ENCODE measurements at regions not wholly inside any gene's neighbourhood (a gene's known extent, or its start where the extent isn't known, plus 50 kb on each side); places are given as distances from the start of the nearest gene placed in this dataset.
"Not testable (repeated sequence)": the region's sequence is repeated elsewhere in the genome, so short reads cannot be mapped to it uniquely, and the experiment has no call there.

GRCh38 chr11:87589082-87589481 lies 551.3 kb downstream of the TMEM135 start:
- peaks cover 12% of the 10 kb centered on the region for H3K9me3 ChIP-seq (ENCODE audit: severe bottlenecking)
- DNase-seq = peak; percentile 80
- no peaks in the 10 kb centered on the region for H3K27me3 ChIP-seq (ENCODE audit: insufficient read depth, low read depth, severe bottlenecking)
- peak overlapping the region; percentile 47 for H3K27ac ChIP-seq
- no peaks in the 10 kb centered on the region for H3K36me3 ChIP-seq
- no peak for TF ChIP-seq CTCF (IDR thresholded peaks at IDR 0.05; ENCODE audit: low read depth, low read length)
- no peak overlapping the region for H3K4me3 ChIP-seq (ENCODE audit: low read depth, low read length)

GRCh38 chr11:87585613-87586012 lies 547.9 kb downstream of the TMEM135 start:
- DNase-seq; H3K27ac ChIP-seq; H3K9me3 ChIP-seq (ENCODE audit: severe bottlenecking); H3K4me3 ChIP-seq (ENCODE audit: low read depth, low read length); H3K27me3 ChIP-seq (ENCODE audit: insufficient read depth, low read depth, severe bottlenecking); H3K36me3 ChIP-seq: not testable (repeated sequence)

- DNase-seq = no peak
- H3K9me3 ChIP-seq (ENCODE audit: severe bottlenecking) = peaks cover 6% of the 10 kb centered on the region
Observed at GRCh38 chr11:87583931-87584330, 546.2 kb downstream of the TMEM135 start.

GRCh38 chr11:87575088-87575487 lies 537.4 kb downstream of the TMEM135 start:
- no peak for TF ChIP-seq CTCF (IDR thresholded peaks at IDR 0.05; ENCODE audit: low read depth, low read length)

More at GRCh38 chr11:87583931-87584330, 546.2 kb downstream of the TMEM135 start:
- no peaks in the 10 kb centered on the region for H3K27me3 ChIP-seq (ENCODE audit: insufficient read depth, low read depth, severe bottlenecking)
- no peak for TF ChIP-seq CTCF (IDR thresholded peaks at IDR 0.05; ENCODE audit: low read depth, low read length)
- H3K36me3 ChIP-seq = no peaks in the 10 kb centered on the region
- no peak overlapping the region for H3K4me3 ChIP-seq (ENCODE audit: low read depth, low read length)
- no peak overlapping the region for H3K27ac ChIP-seq

GRCh38 chr11:87574193-87574592 lies 536.5 kb downstream of the TMEM135 start:
- Histone ChIP-seq H3K36me3 (no peaks in the 10 kb centered on the region), H3K9me3 (ENCODE audit: severe bottlenecking) (no peaks in the 10 kb centered on the region), H3K27me3 (ENCODE audit: insufficient read depth, low read depth, severe bottlenecking) (no peaks in the 10 kb centered on the region), H3K4me3 (ENCODE audit: low read depth, low read length) (no peak overlapping the region), H3K27ac (0 out of 2 replicates have a peak overlapping the region, but pooled peaks have one; percentile 10)
- TF ChIP-seq CTCF (IDR thresholded peaks at IDR 0.05; ENCODE audit: low read depth, low read length) = no peak
- peak; percentile 10 for DNase-seq

More at GRCh38 chr11:87575088-87575487, 537.4 kb downstream of the TMEM135 start:
- no peaks in the 10 kb centered on the region for H3K27me3 ChIP-seq (ENCODE audit: insufficient read depth, low read depth, severe bottlenecking)
- H3K4me3 ChIP-seq (ENCODE audit: low read depth, low read length) = no peak overlapping the region
- DNase-seq = no peak
- H3K9me3 ChIP-seq (ENCODE audit: severe bottlenecking) = no peaks in the 10 kb centered on the region
- no peak overlapping the region for H3K27ac ChIP-seq
- H3K36me3 ChIP-seq = no peaks in the 10 kb centered on the region

GRCh38 chr11:87573708-87574107 lies 536.0 kb downstream of the TMEM135 start:
- H3K27me3 ChIP-seq (ENCODE audit: insufficient read depth, low read depth, severe bottlenecking) = no peaks in the 10 kb centered on the region
- no peak for TF ChIP-seq CTCF (IDR thresholded peaks at IDR 0.05; ENCODE audit: low read depth, low read length)
- H3K4me3 ChIP-seq (ENCODE audit: low read depth, low read length) = no peak overlapping the region
- no peak overlapping the region for H3K27ac ChIP-seq
- no peaks in the 10 kb centered on the region for H3K36me3 ChIP-seq
- H3K9me3 ChIP-seq (ENCODE audit: severe bottlenecking) = no peaks in the 10 kb centered on the region
- no peak for DNase-seq

All from WERI-Rb-1 (cell line).